Activated T-helper 2 cell treated with anti-CD3 and anti-CD28 coated beads, Interferon-gamma antibody, Interleukin-2, Interleukin-4, amounts not matched to agents 10 μg/mL and 5 μg/mL and 100 μg/mL, durations not matched to agents 14 hours and 24 hours and 36 hours (primary cell): ENCODE measurements at regions not wholly inside any gene's neighbourhood (a gene's known extent, or its start where the extent isn't known, plus 50 kb on each side); places are given as distances from the start of the nearest gene placed in this dataset.
"Not testable (repeated sequence)": the region's sequence is repeated elsewhere in the genome, so short reads cannot be mapped to it uniquely, and the experiment has no call there.

Experiments
- DNase-seq: peaks from one replicate; pipeline ENCODE4 v3.0.0; 2021; ENCODE audit warnings: low spot score
- H3K27ac Mint-ChIP-seq: one replicate; pipeline ENCODE4 v1.8.0; 2021; ENCODE audit warnings: mixed read lengths
- H3K27me3 Mint-ChIP-seq: one replicate; pipeline ENCODE4 v1.8.0; 2021; ENCODE audit warnings: low read depth, mixed read lengths
- H3K36me3 Mint-ChIP-seq: one replicate; pipeline ENCODE4 v1.8.0; 2021; ENCODE audit warnings: low read depth, mixed read lengths
- H3K4me1 Mint-ChIP-seq: one replicate; pipeline ENCODE4 v1.8.0; 2021; ENCODE audit warnings: low read depth, mixed read lengths
- H3K4me3 Mint-ChIP-seq: one replicate; pipeline ENCODE4 v1.8.0; 2021; ENCODE audit warnings: low read depth, mild to moderate bottlenecking, moderate library complexity, mixed read lengths
- H3K9me3 Mint-ChIP-seq: one replicate; pipeline ENCODE4 v1.8.0; 2021; ENCODE audit warnings: mixed read lengths
- intact Hi-C: fragments of 100-400 bp; cut with micrococcal nuclease; formaldehyde crosslinking; loops from one replicate; pipeline ENCODE4 v1.15.1; 2023

DNA sequence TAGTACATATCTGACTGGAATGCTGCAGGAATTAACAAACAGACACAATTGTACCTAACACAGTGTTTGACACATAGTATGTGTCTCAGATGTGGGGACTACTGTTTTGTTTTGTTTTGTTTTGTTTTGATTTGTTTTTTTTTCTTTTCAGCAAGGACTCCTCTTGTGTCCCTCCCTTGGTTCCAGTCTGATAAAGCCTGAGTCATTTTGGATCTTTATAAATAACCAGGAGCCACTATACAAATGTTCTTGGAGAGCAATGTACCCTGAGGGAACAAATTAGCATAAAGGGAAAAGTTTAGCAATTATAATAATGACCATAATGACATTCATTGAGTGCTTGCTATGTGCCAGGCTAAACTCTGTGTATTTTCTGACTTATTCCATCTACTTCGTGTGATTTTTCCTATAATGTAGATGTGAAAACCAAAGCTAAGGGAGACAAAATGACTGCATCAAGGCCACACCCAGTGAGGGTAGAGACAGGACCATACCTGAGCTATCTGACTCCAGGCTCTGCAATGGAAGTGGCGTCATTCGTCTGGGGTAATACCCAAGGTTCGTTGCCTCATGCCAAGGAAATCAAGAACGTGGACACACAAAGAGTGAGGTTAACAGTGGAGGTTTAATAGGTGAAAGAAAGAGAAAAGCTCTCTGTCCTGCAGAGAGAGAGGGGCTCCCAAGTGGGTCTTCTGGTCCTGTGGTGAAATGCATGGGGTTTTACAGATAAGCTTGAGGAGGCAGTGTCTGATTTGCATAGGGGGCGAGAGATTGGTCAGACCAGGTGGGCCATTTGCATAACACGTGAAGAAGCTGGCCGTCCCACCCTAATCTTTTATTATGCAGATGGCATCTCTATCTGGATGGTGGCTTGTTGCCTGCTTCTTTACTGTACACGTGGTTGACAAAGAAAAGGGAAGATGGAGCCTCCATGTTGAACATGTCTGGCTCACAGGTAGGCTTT lies 285.5 kb upstream of the SFSWAP start:
- Mint-ChIP-seq H3K4me3 (no peak overlapping the region), H3K9me3 (peaks cover 8% of the 10 kb centered on the region), H3K36me3 (no peaks in the 10 kb centered on the region), H3K27ac (no peak overlapping the region), H3K27me3 (no peaks in the 10 kb centered on the region), H3K4me1 (no peaks in the 10 kb centered on the region)
- no peak for DNase-seq
- intact Hi-C loops = no loop called here

GRCh38 chr12:131428091-131428685 lies 282.7 kb upstream of the SFSWAP start:
- Mint-ChIP-seq H3K4me3 (no peak overlapping the region), H3K27me3 (peaks cover 7% of the 10 kb centered on the region), H3K4me1 (no peaks in the 10 kb centered on the region), H3K36me3 (no peaks in the 10 kb centered on the region), H3K27ac (no peak overlapping the region), H3K9me3 (peaks cover 8% of the 10 kb centered on the region)
- DNase-seq = no peak
- intact Hi-C loops = no loop called here

DNA sequence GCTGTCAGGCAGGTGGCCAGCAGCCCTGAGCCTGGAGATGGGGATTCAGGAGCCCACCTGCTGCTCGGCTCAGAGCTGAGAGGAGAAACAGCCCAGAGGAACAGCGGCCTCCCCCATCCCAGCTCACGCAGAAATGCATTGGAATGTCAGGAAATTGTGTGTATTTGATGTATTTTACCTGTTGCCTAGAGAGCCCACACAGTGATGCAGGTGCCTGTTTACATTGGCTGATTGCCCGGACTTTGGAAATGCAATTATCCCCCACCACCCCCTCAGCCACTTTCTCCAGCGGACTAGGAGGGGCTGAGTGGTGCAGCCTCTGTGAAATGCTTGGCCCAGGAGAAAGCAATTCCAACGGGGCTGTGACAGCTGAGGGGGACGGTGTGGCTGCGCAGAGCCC lies 281.7 kb upstream of the SFSWAP start:
- H3K36me3 Mint-ChIP-seq, H3K27ac Mint-ChIP-seq, H3K4me1 Mint-ChIP-seq, DNase-seq, H3K4me3 Mint-ChIP-seq, H3K27me3 Mint-ChIP-seq, intact Hi-C loops, H3K9me3 Mint-ChIP-seq: not testable (repeated sequence)

- H3K9me3 Mint-ChIP-seq, intact Hi-C loops, H3K27me3 Mint-ChIP-seq, H3K36me3 Mint-ChIP-seq, DNase-seq, H3K4me1 Mint-ChIP-seq, H3K4me3 Mint-ChIP-seq, H3K27ac Mint-ChIP-seq: not testable (repeated sequence)
Measured at GRCh38 chr12:131429697-131430096, 281.2 kb upstream of the SFSWAP start.

DNA sequence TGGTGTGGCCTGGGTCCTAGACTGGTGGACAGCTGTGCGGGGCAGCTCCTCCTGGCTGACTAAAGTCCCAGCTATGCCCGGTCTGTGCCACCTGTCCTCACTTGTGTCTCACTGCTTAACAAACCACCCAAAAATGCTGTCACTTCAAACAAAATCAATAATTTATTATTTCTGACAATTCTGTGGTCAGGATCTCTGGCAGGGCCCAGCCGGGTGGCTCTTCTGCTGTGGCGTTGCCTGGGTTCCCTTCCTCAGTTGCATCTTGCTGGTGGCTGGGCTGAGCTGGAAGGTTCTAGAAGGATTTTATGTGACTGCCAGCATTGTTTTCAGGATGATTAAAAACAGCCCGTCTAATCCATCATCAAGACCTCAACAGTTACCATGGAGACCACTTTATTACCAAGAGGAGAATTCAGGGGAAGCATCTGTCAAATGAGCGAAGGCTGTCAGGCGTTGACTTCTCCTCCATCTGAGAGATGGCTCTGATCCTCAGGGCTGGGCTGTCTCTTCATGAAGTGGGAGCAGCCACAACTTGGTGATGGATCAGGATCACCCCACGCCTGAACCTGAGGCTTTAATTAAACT lies 280.6 kb upstream of the SFSWAP start:
- Mint-ChIP-seq H3K27ac (no peak overlapping the region), H3K27me3 (peaks cover 7% of the 10 kb centered on the region), H3K9me3 (no peaks in the 10 kb centered on the region), H3K4me3 (no peak overlapping the region), H3K4me1 (no peaks in the 10 kb centered on the region), H3K36me3 (no peaks in the 10 kb centered on the region)
- no peak for DNase-seq
- intact Hi-C loops = no loop called here

DNA sequence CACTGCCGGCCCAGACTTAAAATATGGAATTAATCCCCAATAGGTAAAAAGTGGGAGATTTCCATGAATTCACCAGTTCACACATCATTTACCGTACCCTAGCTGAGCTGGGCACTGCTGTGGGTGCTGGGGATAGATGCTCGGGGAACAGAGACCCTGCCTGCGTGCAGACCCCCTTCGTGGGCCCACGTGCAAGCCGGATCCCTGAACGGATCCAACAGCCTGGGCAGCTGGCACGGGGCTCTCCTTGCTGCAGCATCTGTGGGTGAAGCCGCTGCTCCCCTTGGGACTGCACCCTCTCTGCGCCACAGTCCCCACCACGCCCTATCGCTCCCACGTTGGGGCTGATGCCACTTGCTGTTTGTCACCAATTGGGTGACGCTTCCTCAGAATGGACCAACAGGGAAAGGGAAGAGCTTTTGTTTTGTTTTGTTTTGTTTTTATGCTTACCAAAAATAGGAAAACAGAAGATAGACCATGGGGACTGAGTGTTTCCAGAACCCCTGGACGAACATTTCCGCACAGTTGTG lies 279.7 kb upstream of the SFSWAP start:
- H3K27me3 Mint-ChIP-seq, H3K9me3 Mint-ChIP-seq, intact Hi-C loops, DNase-seq, H3K36me3 Mint-ChIP-seq, H3K27ac Mint-ChIP-seq, H3K4me3 Mint-ChIP-seq, H3K4me1 Mint-ChIP-seq: not testable (repeated sequence)

DNA sequence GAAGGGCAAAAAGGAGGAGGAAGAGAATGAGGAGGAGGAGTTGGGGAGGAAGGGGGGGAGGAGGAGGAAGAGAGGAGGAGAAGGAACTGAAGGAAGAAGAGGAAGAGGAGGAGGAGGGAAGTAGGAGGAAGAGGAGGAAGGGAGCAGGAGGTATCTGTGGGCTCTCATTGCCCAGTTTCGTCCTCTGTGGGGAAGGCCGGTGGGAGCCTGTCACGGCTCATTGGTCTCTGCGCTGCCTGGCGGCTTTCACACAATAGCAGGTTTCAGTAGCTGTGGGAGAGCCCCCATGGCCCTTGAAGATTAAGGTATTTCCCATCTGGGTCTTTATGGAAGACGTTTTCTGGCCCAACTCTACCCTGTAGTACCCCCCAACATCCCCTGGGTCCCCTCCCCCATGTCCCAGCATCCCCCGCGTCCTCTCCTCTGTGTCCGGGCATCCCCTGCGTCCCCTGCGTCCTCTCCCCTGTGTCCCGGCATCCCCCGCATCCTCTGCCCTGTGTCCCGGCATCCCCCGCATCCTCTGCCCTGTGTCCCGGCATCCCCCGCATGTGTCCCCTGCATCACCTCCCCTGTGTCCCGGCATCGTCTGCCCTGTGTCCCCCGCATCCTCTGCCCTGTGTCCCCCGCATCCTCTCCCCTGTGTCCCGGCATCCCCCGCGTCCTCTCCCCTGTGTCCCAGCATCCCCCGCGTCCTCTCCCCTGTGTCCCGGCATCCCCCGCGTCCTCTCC lies 278.2 kb upstream of the SFSWAP start:
- no peak for DNase-seq

GRCh38 chr12:131434208-131435125 lies 276.4 kb upstream of the SFSWAP start:
- intact Hi-C loops = no loop called here
- H3K9me3 Mint-ChIP-seq = no peaks in the 10 kb centered on the region
- no peak overlapping the region for H3K27ac Mint-ChIP-seq
- no peaks in the 10 kb centered on the region for H3K36me3 Mint-ChIP-seq
- H3K4me1 Mint-ChIP-seq = no peaks in the 10 kb centered on the region
- peaks cover 7% of the 10 kb centered on the region for H3K27me3 Mint-ChIP-seq
- no peak for DNase-seq
- no peak overlapping the region for H3K4me3 Mint-ChIP-seq

More for the DNA sequence above, 278.2 kb upstream of the SFSWAP start:
- Mint-ChIP-seq H3K27ac (no peak overlapping the region), H3K9me3 (no peaks in the 10 kb centered on the region), H3K4me3 (no peak overlapping the region), H3K36me3 (no peaks in the 10 kb centered on the region), H3K27me3 (peaks cover 7% of the 10 kb centered on the region), H3K4me1 (no peaks in the 10 kb centered on the region)
- intact Hi-C loops = no loop called here

- Mint-ChIP-seq H3K4me1 (no peaks in the 10 kb centered on the region), H3K27me3 (peaks cover 3% of the 10 kb centered on the region), H3K27ac (no peak overlapping the region), H3K36me3 (no peaks in the 10 kb centered on the region), H3K4me3 (no peak overlapping the region), H3K9me3 (no peaks in the 10 kb centered on the region)
- intact Hi-C loops = no loop called here
- DNase-seq = no peak
Measured at GRCh38 chr12:131436922-131437705, 273.8 kb upstream of the SFSWAP start.

GRCh38 chr12:131437706-131438492 lies 273.0 kb upstream of the SFSWAP start:
- no peaks in the 10 kb centered on the region for H3K9me3 Mint-ChIP-seq
- H3K4me1 Mint-ChIP-seq = no peaks in the 10 kb centered on the region
- intact Hi-C loops = no loop called here
- no peak for DNase-seq
- no peaks in the 10 kb centered on the region for H3K36me3 Mint-ChIP-seq
- no peak overlapping the region for H3K4me3 Mint-ChIP-seq
- H3K27me3 Mint-ChIP-seq = no peaks in the 10 kb centered on the region
- no peak overlapping the region for H3K27ac Mint-ChIP-seq

- H3K36me3 Mint-ChIP-seq, DNase-seq, H3K27ac Mint-ChIP-seq, intact Hi-C loops, H3K27me3 Mint-ChIP-seq, H3K4me1 Mint-ChIP-seq, H3K4me3 Mint-ChIP-seq, H3K9me3 Mint-ChIP-seq: not testable (repeated sequence)
Measured at GRCh38 chr12:131438493-131438835, 272.4 kb upstream of the SFSWAP start.
